ENCODE measurements at regions not wholly inside any gene's neighbourhood (a gene's known extent, or its start where the extent isn't known, plus 50 kb on each side); places are given as distances from the start of the nearest gene placed in this dataset.

GRCh38 chr18:2325933-2326332 lies 245.4 kb downstream of the METTL4 start:
- in situ Hi-C loops (cut with MboI; ENCODE audit: low pct_unique_long_range_greater_than_20kb, low sequenced_read_pairs, unreplicated experiment), result loop anchor here (25.0 kb wide), 1 partner anchor 211 kb away; no protein-coding TSS in a partner anchor
- no peak for TF ChIP-seq CTCF (IDR thresholded peaks at IDR 0.05; ENCODE audit: extremely low read depth, insufficient read depth, missing control alignments)
- DNase-seq (ENCODE audit: low spot score), result no peak

- TF ChIP-seq CTCF (IDR thresholded peaks at IDR 0.05; ENCODE audit: extremely low read depth, insufficient read depth, missing control alignments), result no peak
- in situ Hi-C loops (cut with MboI; ENCODE audit: low pct_unique_long_range_greater_than_20kb, low sequenced_read_pairs, unreplicated experiment), result loop anchor here (25.0 kb wide), 1 partner anchor 210 kb away; no protein-coding TSS in a partner anchor
- no peak for DNase-seq (ENCODE audit: low spot score)
Measured at GRCh38 chr18:2326999-2327398, 244.3 kb downstream of the METTL4 start.

GRCh38 chr18:2330764-2331163 lies 240.5 kb downstream of the METTL4 start:
- DNase-seq (ENCODE audit: low spot score), result no peak
- TF ChIP-seq CTCF (IDR thresholded peaks at IDR 0.05; ENCODE audit: extremely low read depth, insufficient read depth, missing control alignments), result no peak
- in situ Hi-C loops (cut with MboI; ENCODE audit: low pct_unique_long_range_greater_than_20kb, low sequenced_read_pairs, unreplicated experiment), result loop anchor here (25.0 kb wide), 1 partner anchor 207 kb away; no protein-coding TSS in a partner anchor

- in situ Hi-C loops (cut with MboI; ENCODE audit: low pct_unique_long_range_greater_than_20kb, low sequenced_read_pairs, unreplicated experiment), result loop anchor here (25.0 kb wide), 1 partner anchor 206 kb away; no protein-coding TSS in a partner anchor
- no peak for DNase-seq (ENCODE audit: low spot score)
- no peak for TF ChIP-seq CTCF (IDR thresholded peaks at IDR 0.05; ENCODE audit: extremely low read depth, insufficient read depth, missing control alignments)
Measured at GRCh38 chr18:2331491-2331890, 239.8 kb downstream of the METTL4 start.

GRCh38 chr18:2336690-2337392 lies 234.5 kb downstream of the METTL4 start:
- no peak for TF ChIP-seq CTCF (IDR thresholded peaks at IDR 0.05; ENCODE audit: extremely low read depth, insufficient read depth, missing control alignments)
- in situ Hi-C loops (cut with MboI; ENCODE audit: low pct_unique_long_range_greater_than_20kb, low sequenced_read_pairs, unreplicated experiment), result loop anchor here (25.0 kb wide), 1 partner anchor 200 kb away; no protein-coding TSS in a partner anchor
- DNase-seq (ENCODE audit: low spot score), result no peak

- peak; percentile 71 for TF ChIP-seq CTCF (IDR thresholded peaks at IDR 0.05; ENCODE audit: extremely low read depth, insufficient read depth, missing control alignments)
- DNase-seq (ENCODE audit: low spot score), result peak; percentile 47
- in situ Hi-C loops (cut with MboI; ENCODE audit: low pct_unique_long_range_greater_than_20kb, low sequenced_read_pairs, unreplicated experiment), result loop anchor here (25.0 kb wide), 1 partner anchor 200 kb away; no protein-coding TSS in a partner anchor
Measured at GRCh38 chr18:2337552-2338141, 233.7 kb downstream of the METTL4 start.

All from GM13977 (cell line).